PFSK-1 (cell line): ENCODE measurements at regions not wholly inside any gene's neighbourhood (a gene's known extent, or its start where the extent isn't known, plus 50 kb on each side); places are given as distances from the start of the nearest gene placed in this dataset.

Experiments
- POLR2AphosphoS5 ChIP-seq: IDR thresholded peaks from 2 replicates; pipeline ENCODE4 v1.6.1; 2012; ENCODE audit warnings: low read depth, mild to moderate bottlenecking, control low read depth, low read length, moderate library complexity
- SIN3A ChIP-seq: IDR thresholded peaks from 2 replicates; pipeline ENCODE4 v1.6.1; 2012; ENCODE audit warnings: mild to moderate bottlenecking, low read length, moderate library complexity, borderline replicate concordance; ENCODE audit not compliant: insufficient read depth
- TF ChIP-seq, protein P1 (sequence below), 2 experiments: IDR thresholded peaks; 2 replicates each; pipeline versions ENCODE4 v1.6.1 to v1.8.0; 2011 to 2012; ENCODE audit warnings: low read depth in 2 of 2, low read length in 2 of 2, control low read depth in 1 of 2, inconsistent platforms in 1 of 2, mild to moderate bottlenecking in 1 of 2, moderate library complexity in 1 of 2; ENCODE audit not compliant: insufficient read depth in 1 of 2

DNA sequence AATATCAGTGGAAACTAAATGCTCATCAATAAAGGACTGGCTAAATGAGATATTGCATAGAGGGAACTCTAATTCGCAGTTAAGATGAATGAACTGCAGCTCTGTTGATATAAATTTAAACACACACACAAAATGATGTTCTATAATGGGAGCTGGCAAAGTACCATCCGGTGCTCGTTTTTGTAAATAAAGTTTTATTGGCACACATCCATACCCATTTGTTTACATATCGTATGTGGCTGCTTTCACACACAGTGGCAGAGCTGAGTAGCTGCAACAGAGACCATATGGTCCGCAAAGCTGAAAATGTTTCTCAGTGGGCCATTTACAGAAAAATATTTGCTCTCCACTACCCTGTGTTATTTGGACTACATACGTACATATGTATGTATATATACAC lies 120.7 kb downstream of the EDN3 start:
- TF ChIP-seq SIN3A, result no peak
- TF ChIP-seq, protein P1, sequence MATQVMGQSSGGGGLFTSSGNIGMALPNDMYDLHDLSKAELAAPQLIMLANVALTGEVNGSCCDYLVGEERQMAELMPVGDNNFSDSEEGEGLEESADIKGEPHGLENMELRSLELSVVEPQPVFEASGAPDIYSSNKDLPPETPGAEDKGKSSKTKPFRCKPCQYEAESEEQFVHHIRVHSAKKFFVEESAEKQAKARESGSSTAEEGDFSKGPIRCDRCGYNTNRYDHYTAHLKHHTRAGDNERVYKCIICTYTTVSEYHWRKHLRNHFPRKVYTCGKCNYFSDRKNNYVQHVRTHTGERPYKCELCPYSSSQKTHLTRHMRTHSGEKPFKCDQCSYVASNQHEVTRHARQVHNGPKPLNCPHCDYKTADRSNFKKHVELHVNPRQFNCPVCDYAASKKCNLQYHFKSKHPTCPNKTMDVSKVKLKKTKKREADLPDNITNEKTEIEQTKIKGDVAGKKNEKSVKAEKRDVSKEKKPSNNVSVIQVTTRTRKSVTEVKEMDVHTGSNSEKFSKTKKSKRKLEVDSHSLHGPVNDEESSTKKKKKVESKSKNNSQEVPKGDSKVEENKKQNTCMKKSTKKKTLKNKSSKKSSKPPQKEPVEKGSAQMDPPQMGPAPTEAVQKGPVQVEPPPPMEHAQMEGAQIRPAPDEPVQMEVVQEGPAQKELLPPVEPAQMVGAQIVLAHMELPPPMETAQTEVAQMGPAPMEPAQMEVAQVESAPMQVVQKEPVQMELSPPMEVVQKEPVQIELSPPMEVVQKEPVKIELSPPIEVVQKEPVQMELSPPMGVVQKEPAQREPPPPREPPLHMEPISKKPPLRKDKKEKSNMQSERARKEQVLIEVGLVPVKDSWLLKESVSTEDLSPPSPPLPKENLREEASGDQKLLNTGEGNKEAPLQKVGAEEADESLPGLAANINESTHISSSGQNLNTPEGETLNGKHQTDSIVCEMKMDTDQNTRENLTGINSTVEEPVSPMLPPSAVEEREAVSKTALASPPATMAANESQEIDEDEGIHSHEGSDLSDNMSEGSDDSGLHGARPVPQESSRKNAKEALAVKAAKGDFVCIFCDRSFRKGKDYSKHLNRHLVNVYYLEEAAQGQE (IDR thresholded peaks at IDR 0.05; ENCODE audit: insufficient read depth in 1 of 2, low read depth in 2 of 2, low read length in 2 of 2), result no peak
- no peak for TF ChIP-seq POLR2AphosphoS5
